IPS-NIHi7 (cell line): ENCODE measurements at regions not wholly inside any gene's neighbourhood (a gene's known extent, or its start where the extent isn't known, plus 50 kb on each side); places are given as distances from the start of the nearest gene placed in this dataset.
"Not testable (repeated sequence)": the region's sequence is repeated elsewhere in the genome, so short reads cannot be mapped to it uniquely, and the experiment has no call there.

Experiments used
- DNase-seq: peaks from one replicate; pipeline ENCODE4 v3.0.0; 2012; ENCODE audit warnings: mixed read lengths; ENCODE audit errors: extremely low spot score

- DNase-seq: peak; percentile 31
These were observed 80.4 kb upstream of the CDK6 start for GRCh38 chr7:92916770-92917224.

GRCh38 chr7:92915348-92915747, 79.0 kb upstream of the CDK6 start:
- no peak for DNase-seq

- DNase-seq: no peak
These were observed 78.3 kb upstream of the CDK6 start for GRCh38 chr7:92914645-92915044.

GRCh38 chr7:92913849-92914248, 77.5 kb upstream of the CDK6 start:
- DNase-seq: no peak

GRCh38 chr7:92910976-92911375, 74.6 kb upstream of the CDK6 start:
- DNase-seq: no peak

GRCh38 chr7:92909686-92910475, 73.5 kb upstream of the CDK6 start:
- no peak for DNase-seq

GRCh38 chr7:92904244-92905131, 68.1 kb upstream of the CDK6 start:
- DNase-seq: peak; percentile 60

GRCh38 chr7:92898798-92899197, 62.4 kb upstream of the CDK6 start:
- DNase-seq: no peak

- not testable (repeated sequence) for DNase-seq
These were observed 58.5 kb upstream of the CDK6 start for GRCh38 chr7:92894857-92895256.

- no peak for DNase-seq
These were observed 52.7 kb upstream of the CDK6 start for GRCh38 chr7:92889081-92889480.
